ENCODE measurements at regions not wholly inside any gene's neighbourhood (a gene's known extent, or its start where the extent isn't known, plus 50 kb on each side); places are given as distances from the start of the nearest gene placed in this dataset.

GRCh38 chr14:101463566-101464171 lies 97.6 kb upstream of the DIO3 start:
- ATAC-seq (no peak), DNase-seq (no peak)
- intact Hi-C loops (cut with micrococcal nuclease): no loop called here

GRCh38 chr14:101464310-101464983 lies 96.8 kb upstream of the DIO3 start:
- no peak for ATAC-seq
- no peak for DNase-seq
- intact Hi-C loops (cut with micrococcal nuclease): no loop called here

GRCh38 chr14:101464984-101465794 lies 96.1 kb upstream of the DIO3 start:
- DNase-seq: no peak
- no peak for ATAC-seq
- intact Hi-C loops (cut with micrococcal nuclease): no loop called here

- intact Hi-C loops (cut with micrococcal nuclease): no loop called here
- no peak for DNase-seq
Observed at GRCh38 chr14:101465795-101466448, 95.4 kb upstream of the DIO3 start.

GRCh38 chr14:101466456-101467180 lies 94.7 kb upstream of the DIO3 start:
- intact Hi-C loops (cut with micrococcal nuclease): no loop called here
- DNase-seq (no peak), ATAC-seq (no peak)

More at GRCh38 chr14:101465795-101466448, 95.4 kb upstream of the DIO3 start:
- no peak for ATAC-seq

GRCh38 chr14:101467181-101467926 lies 93.9 kb upstream of the DIO3 start:
- DNase-seq: no peak
- intact Hi-C loops (cut with micrococcal nuclease): no loop called here
- ATAC-seq: no peak

GRCh38 chr14:101469382-101470247 lies 91.7 kb upstream of the DIO3 start:
- DNase-seq: no peak
- intact Hi-C loops (cut with micrococcal nuclease): no loop called here
- no peak for ATAC-seq

- ATAC-seq (no peak), DNase-seq (no peak)
- intact Hi-C loops (cut with micrococcal nuclease): no loop called here
Observed at GRCh38 chr14:101470266-101470665, 91.0 kb upstream of the DIO3 start.

- no peak for DNase-seq
- no peak for ATAC-seq
- intact Hi-C loops (cut with micrococcal nuclease): no loop called here
Observed at GRCh38 chr14:101471723-101472517, 89.4 kb upstream of the DIO3 start.

GRCh38 chr14:101472518-101472849 lies 88.8 kb upstream of the DIO3 start:
- DNase-seq (no peak), ATAC-seq (no peak)
- intact Hi-C loops (cut with micrococcal nuclease): no loop called here

GRCh38 chr14:101473045-101473729 lies 88.1 kb upstream of the DIO3 start:
- DNase-seq (no peak), ATAC-seq (no peak)
- intact Hi-C loops (cut with micrococcal nuclease): no loop called here

GRCh38 chr14:101473795-101474562 lies 87.3 kb upstream of the DIO3 start:
- no peak for DNase-seq
- ATAC-seq: no peak
- intact Hi-C loops (cut with micrococcal nuclease): no loop called here

GRCh38 chr14:101474563-101475455 lies 86.5 kb upstream of the DIO3 start:
- no peak for DNase-seq

GRCh38 chr14:101475456-101476257 lies 85.6 kb upstream of the DIO3 start:
- ATAC-seq: peak; percentile 88
- DNase-seq: no peak
- intact Hi-C loops (cut with micrococcal nuclease): no loop called here

More at GRCh38 chr14:101474563-101475455, 86.5 kb upstream of the DIO3 start:
- no peak for ATAC-seq
- intact Hi-C loops (cut with micrococcal nuclease): no loop called here
